Naive B cell (primary cell): ENCODE measurements at regions not wholly inside any gene's neighbourhood (a gene's known extent, or its start where the extent isn't known, plus 50 kb on each side); places are given as distances from the start of the nearest gene placed in this dataset.
"Not testable (repeated sequence)": the region's sequence is repeated elsewhere in the genome, so short reads cannot be mapped to it uniquely, and the experiment has no call there.

ENCODE experiments used
- ATAC-seq, 2 donors: fragments of 150-1000 bp; cut with Tn5 transposase; 2 replicates each; pipeline ENCODE4 v1.10.0; 2021; ENCODE audit warnings: low read depth in 2 of 2, mild to moderate bottlenecking in 2 of 2, moderate library complexity in 2 of 2
- DNase-seq: peaks from one replicate; pipeline ENCODE4 v3.0.0; 2022
- H3K27ac Mint-ChIP-seq, 6 donors: one replicate each; pipeline ENCODE4 v1.8.0; 2020 to 2022; ENCODE audit warnings: mild to moderate bottlenecking in 6 of 6, mixed read lengths in 6 of 6, moderate library complexity in 5 of 6, inconsistent platforms in 2 of 6
- H3K27me3 Mint-ChIP-seq, 3 donors: one replicate each; pipeline ENCODE4 v1.8.0; 2021 to 2022; ENCODE audit warnings: mixed read lengths in 3 of 3, mild to moderate bottlenecking in 1 of 3
- H3K36me3 Mint-ChIP-seq, 2 donors: one replicate each; pipeline ENCODE4 v1.8.0; 2020 to 2022; ENCODE audit warnings: mixed read lengths in 2 of 2, inconsistent platforms in 1 of 2, mild to moderate bottlenecking in 1 of 2
- H3K4me1 Mint-ChIP-seq, 3 donors: one replicate each; pipeline ENCODE4 v1.8.0; 2020 to 2022; ENCODE audit warnings: mixed read lengths in 3 of 3, inconsistent platforms in 1 of 3, mild to moderate bottlenecking in 1 of 3, moderate library complexity in 1 of 3
- H3K4me3 Mint-ChIP-seq, 8 donors: one replicate each; pipeline ENCODE4 v1.8.0; 2020 to 2022; ENCODE audit warnings: mild to moderate bottlenecking in 8 of 8, mixed read lengths in 8 of 8, moderate library complexity in 8 of 8, inconsistent platforms in 2 of 8
- H3K9me3 Mint-ChIP-seq, 7 donors: one replicate each; pipeline ENCODE4 v1.8.0; 2020 to 2022; ENCODE audit warnings: mixed read lengths in 7 of 7, mild to moderate bottlenecking in 5 of 7, inconsistent platforms in 2 of 7, moderate library complexity in 1 of 7

GRCh38 chr5:63245271-63245670 lies 666.7 kb downstream of the LRRC70 start:
- H3K36me3 Mint-ChIP-seq: no peaks in the 10 kb centered on the region
- H3K4me3 Mint-ChIP-seq: no peak overlapping the region
- DNase-seq (no peak), ATAC-seq (no peak)
- peaks cover 0 to 4% (median 0%) of the 10 kb centered on the region in 7 donors for H3K9me3 Mint-ChIP-seq
- H3K27me3 Mint-ChIP-seq: no peaks in the 10 kb centered on the region
- no peak overlapping the region for H3K27ac Mint-ChIP-seq
- no peaks in the 10 kb centered on the region for H3K4me1 Mint-ChIP-seq

- H3K27ac Mint-ChIP-seq: no peak overlapping the region
- H3K36me3 Mint-ChIP-seq: no peaks in the 10 kb centered on the region
Observed at GRCh38 chr5:63240063-63240755, 661.6 kb downstream of the LRRC70 start.

GRCh38 chr5:63233911-63234310 lies 655.3 kb downstream of the LRRC70 start:
- ATAC-seq: no peak
- no peaks in the 10 kb centered on the region for H3K27me3 Mint-ChIP-seq
- peaks cover 0 to 5% (median 0%) of the 10 kb centered on the region in 7 donors for H3K9me3 Mint-ChIP-seq
- DNase-seq: no peak
- H3K36me3 Mint-ChIP-seq: no peaks in the 10 kb centered on the region
- H3K4me3 Mint-ChIP-seq: no peak overlapping the region
- H3K27ac Mint-ChIP-seq: no peak overlapping the region
- no peaks in the 10 kb centered on the region for H3K4me1 Mint-ChIP-seq

More at GRCh38 chr5:63240063-63240755, 661.6 kb downstream of the LRRC70 start:
- H3K9me3 Mint-ChIP-seq: peaks cover 0 to 4% (median 0%) of the 10 kb centered on the region in 7 donors
- ATAC-seq: no peak
- no peak overlapping the region for H3K4me3 Mint-ChIP-seq
- H3K27me3 Mint-ChIP-seq: no peaks in the 10 kb centered on the region
- DNase-seq: no peak
- H3K4me1 Mint-ChIP-seq: no peaks in the 10 kb centered on the region

- peaks cover 0 to 5% (median 0%) of the 10 kb centered on the region in 7 donors for H3K9me3 Mint-ChIP-seq
- no peaks in the 10 kb centered on the region for H3K4me1 Mint-ChIP-seq
- no peaks in the 10 kb centered on the region for H3K36me3 Mint-ChIP-seq
- DNase-seq (no peak), ATAC-seq (no peak)
- H3K27me3 Mint-ChIP-seq: no peaks in the 10 kb centered on the region
- no peak overlapping the region for H3K27ac Mint-ChIP-seq
- no peak overlapping the region for H3K4me3 Mint-ChIP-seq
Observed at GRCh38 chr5:63233361-63233760, 654.7 kb downstream of the LRRC70 start.

GRCh38 chr5:63230754-63231153 lies 652.1 kb downstream of the LRRC70 start:
- Mint-ChIP-seq H3K27ac (no peak overlapping the region), H3K4me1 (no peaks in the 10 kb centered on the region), H3K36me3 (no peaks in the 10 kb centered on the region), H3K4me3 (no peak overlapping the region), H3K9me3 (peaks cover 0 to 8% (median 4%) of the 10 kb centered on the region in 7 donors), H3K27me3 (no peaks in the 10 kb centered on the region)
- ATAC-seq: no peak
- DNase-seq: no peak

GRCh38 chr5:63228154-63228553 lies 649.5 kb downstream of the LRRC70 start:
- DNase-seq: no peak
- no peak for ATAC-seq
- Mint-ChIP-seq H3K27ac (peak overlapping the region in 1 of 6 donors; percentile 22), H3K4me3 (no peak overlapping the region), H3K4me1 (no peaks in the 10 kb centered on the region), H3K36me3 (no peaks in the 10 kb centered on the region), H3K27me3 (no peaks in the 10 kb centered on the region), H3K9me3 (peaks cover 0 to 8% (median 4%) of the 10 kb centered on the region in 7 donors)

- no peak overlapping the region for H3K4me3 Mint-ChIP-seq
- H3K36me3 Mint-ChIP-seq: no peaks in the 10 kb centered on the region
- H3K27ac Mint-ChIP-seq: no peak overlapping the region
- DNase-seq (no peak), ATAC-seq (no peak)
- H3K27me3 Mint-ChIP-seq: no peaks in the 10 kb centered on the region
- peaks cover 0 to 2% (median 0%) of the 10 kb centered on the region in 7 donors for H3K9me3 Mint-ChIP-seq
- H3K4me1 Mint-ChIP-seq: no peaks in the 10 kb centered on the region
Observed at GRCh38 chr5:63220244-63220643, 641.6 kb downstream of the LRRC70 start.

GRCh38 chr5:63217422-63217821 lies 638.8 kb downstream of the LRRC70 start:
- DNase-seq (no peak), ATAC-seq (no peak)
- no peaks in the 10 kb centered on the region for H3K36me3 Mint-ChIP-seq
- H3K4me3 Mint-ChIP-seq: no peak overlapping the region
- no peaks in the 10 kb centered on the region for H3K27me3 Mint-ChIP-seq
- H3K4me1 Mint-ChIP-seq: no peaks in the 10 kb centered on the region
- H3K27ac Mint-ChIP-seq: no peak overlapping the region
- peaks cover 0 to 6% (median 0%) of the 10 kb centered on the region in 7 donors for H3K9me3 Mint-ChIP-seq

- DNase-seq (no peak), ATAC-seq (no peak)
- Mint-ChIP-seq H3K4me1 (no peaks in the 10 kb centered on the region), H3K9me3 (peaks cover 0 to 5% (median 0%) of the 10 kb centered on the region in 7 donors), H3K4me3 (no peak overlapping the region), H3K27ac (no peak overlapping the region), H3K27me3 (no peaks in the 10 kb centered on the region), H3K36me3 (no peaks in the 10 kb centered on the region)
Observed at GRCh38 chr5:63213256-63213655, 634.6 kb downstream of the LRRC70 start.

GRCh38 chr5:63211448-63212132 lies 633.0 kb downstream of the LRRC70 start:
- H3K4me1 Mint-ChIP-seq: no peaks in the 10 kb centered on the region
- H3K36me3 Mint-ChIP-seq: no peaks in the 10 kb centered on the region

GRCh38 chr5:63205976-63206375 lies 627.4 kb downstream of the LRRC70 start:
- ATAC-seq: no peak
- Mint-ChIP-seq H3K9me3 (peaks cover 0 to 4% (median 2%) of the 10 kb centered on the region in 7 donors), H3K27ac (no peak overlapping the region)

More at GRCh38 chr5:63211448-63212132, 633.0 kb downstream of the LRRC70 start:
- Mint-ChIP-seq H3K9me3 (peaks cover 0 to 5% (median 0%) of the 10 kb centered on the region in 7 donors), H3K27ac (no peak overlapping the region), H3K27me3 (no peaks in the 10 kb centered on the region), H3K4me3 (no peak overlapping the region)
- no peak for DNase-seq
- ATAC-seq: no peak

GRCh38 chr5:63201738-63202137 lies 623.1 kb downstream of the LRRC70 start:
- no peak overlapping the region for H3K27ac Mint-ChIP-seq
- H3K27me3 Mint-ChIP-seq: no peaks in the 10 kb centered on the region
- ATAC-seq (no peak), DNase-seq (no peak)
- H3K36me3 Mint-ChIP-seq: no peaks in the 10 kb centered on the region
- H3K4me1 Mint-ChIP-seq: no peaks in the 10 kb centered on the region
- H3K4me3 Mint-ChIP-seq: no peak overlapping the region
- peaks cover 0 to 7% (median 2%) of the 10 kb centered on the region in 7 donors for H3K9me3 Mint-ChIP-seq

More at GRCh38 chr5:63205976-63206375, 627.4 kb downstream of the LRRC70 start:
- Mint-ChIP-seq H3K4me3 (no peak overlapping the region), H3K27me3 (no peaks in the 10 kb centered on the region), H3K4me1 (no peaks in the 10 kb centered on the region), H3K36me3 (no peaks in the 10 kb centered on the region)
- no peak for DNase-seq

GRCh38 chr5:63194126-63194525 lies 615.5 kb downstream of the LRRC70 start:
- Mint-ChIP-seq H3K9me3 (peaks cover 0 to 7% (median 0%) of the 10 kb centered on the region in 7 donors), H3K36me3 (no peaks in the 10 kb centered on the region), H3K27ac (no peak overlapping the region), H3K4me1 (no peaks in the 10 kb centered on the region), H3K4me3 (no peak overlapping the region), H3K27me3 (no peaks in the 10 kb centered on the region)
- DNase-seq (no peak), ATAC-seq (no peak)

- not testable (repeated sequence) for H3K27ac Mint-ChIP-seq, H3K4me3 Mint-ChIP-seq, H3K27me3 Mint-ChIP-seq, DNase-seq, ATAC-seq, H3K4me1 Mint-ChIP-seq, H3K9me3 Mint-ChIP-seq, H3K36me3 Mint-ChIP-seq
Observed at GRCh38 chr5:63180190-63180589, 601.6 kb downstream of the LRRC70 start.
